NB4 (cell line): ENCODE measurements at regions not wholly inside any gene's neighbourhood (a gene's known extent, or its start where the extent isn't known, plus 50 kb on each side); places are given as distances from the start of the nearest gene placed in this dataset.

Experiments
- DNase-seq: peaks from one replicate; pipeline ENCODE4 v3.0.0; 2010; ENCODE audit warnings: low read depth
- H3K4me3 ChIP-seq: one replicate; pipeline ENCODE4 v1.5.1; 2011; ENCODE audit warnings: mild to moderate bottlenecking, low read depth, low read length, moderate library complexity
- MYC ChIP-seq: IDR thresholded peaks from 2 replicates; pipeline ENCODE4 v1.6.1; 2011; ENCODE audit warnings: low read depth, low read length
- POLR2A ChIP-seq: IDR thresholded peaks from 2 replicates; pipeline ENCODE4 v1.6.1; 2011; ENCODE audit warnings: mild to moderate bottlenecking; ENCODE audit not compliant: insufficient read length; ENCODE audit errors: extremely low read depth
- TF ChIP-seq, protein P1 (sequence below): IDR thresholded peaks from one replicate; pipeline ENCODE4 v1.5.1; 2012; ENCODE audit warnings: low read depth, low read length
- TF ChIP-seq, protein P2 (sequence below): IDR thresholded peaks from 2 replicates; pipeline ENCODE4 v1.6.1; 2011; ENCODE audit warnings: low read depth, low read length

DNA sequence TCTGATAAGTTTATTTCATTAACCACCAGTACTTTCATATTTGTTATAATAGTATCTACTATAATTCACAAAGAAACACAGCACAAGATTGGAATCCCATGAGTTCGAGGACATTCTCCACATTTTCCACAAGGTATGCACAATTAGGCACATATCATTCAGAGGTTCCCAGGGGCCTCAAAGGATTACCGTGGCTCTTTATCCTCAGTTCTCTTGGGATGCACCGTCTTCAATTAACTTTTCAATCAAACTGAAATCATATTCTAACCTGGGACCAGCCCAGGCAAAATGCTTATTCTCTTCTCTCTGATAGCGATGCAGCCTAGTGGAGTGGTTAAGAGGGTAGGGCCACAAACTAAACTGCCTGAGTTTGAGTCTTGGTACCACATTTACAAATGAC, 242.6 kb upstream of the RASGEF1B start:
- no peak overlapping the region for H3K4me3 ChIP-seq
- DNase-seq = no peak
- no peak for TF ChIP-seq MYC

DNA sequence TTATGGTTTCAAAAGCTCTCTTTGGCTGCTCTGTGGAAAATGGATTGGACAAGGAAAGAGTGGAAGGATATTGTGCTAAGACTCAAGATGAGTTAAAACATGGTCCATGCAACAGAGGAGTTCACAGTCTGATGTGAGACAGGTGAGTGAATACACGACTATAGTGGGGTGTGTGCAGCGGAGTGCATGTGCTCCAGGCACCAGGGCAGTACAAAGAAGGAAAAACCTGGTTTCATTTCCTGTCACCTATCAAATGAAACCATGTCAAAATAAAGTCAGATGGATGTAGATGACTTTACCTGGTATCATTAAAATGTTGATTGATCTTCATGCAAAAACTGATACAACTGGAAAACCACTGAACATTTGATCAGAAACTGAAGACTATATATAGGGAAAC, 241.0 kb upstream of the RASGEF1B start:
- no peak overlapping the region for H3K4me3 ChIP-seq
- TF ChIP-seq MYC (no peak), POLR2A (no peak)
- TF ChIP-seq, protein P1, sequence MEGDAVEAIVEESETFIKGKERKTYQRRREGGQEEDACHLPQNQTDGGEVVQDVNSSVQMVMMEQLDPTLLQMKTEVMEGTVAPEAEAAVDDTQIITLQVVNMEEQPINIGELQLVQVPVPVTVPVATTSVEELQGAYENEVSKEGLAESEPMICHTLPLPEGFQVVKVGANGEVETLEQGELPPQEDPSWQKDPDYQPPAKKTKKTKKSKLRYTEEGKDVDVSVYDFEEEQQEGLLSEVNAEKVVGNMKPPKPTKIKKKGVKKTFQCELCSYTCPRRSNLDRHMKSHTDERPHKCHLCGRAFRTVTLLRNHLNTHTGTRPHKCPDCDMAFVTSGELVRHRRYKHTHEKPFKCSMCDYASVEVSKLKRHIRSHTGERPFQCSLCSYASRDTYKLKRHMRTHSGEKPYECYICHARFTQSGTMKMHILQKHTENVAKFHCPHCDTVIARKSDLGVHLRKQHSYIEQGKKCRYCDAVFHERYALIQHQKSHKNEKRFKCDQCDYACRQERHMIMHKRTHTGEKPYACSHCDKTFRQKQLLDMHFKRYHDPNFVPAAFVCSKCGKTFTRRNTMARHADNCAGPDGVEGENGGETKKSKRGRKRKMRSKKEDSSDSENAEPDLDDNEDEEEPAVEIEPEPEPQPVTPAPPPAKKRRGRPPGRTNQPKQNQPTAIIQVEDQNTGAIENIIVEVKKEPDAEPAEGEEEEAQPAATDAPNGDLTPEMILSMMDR = no peak
- no peak for DNase-seq

DNA sequence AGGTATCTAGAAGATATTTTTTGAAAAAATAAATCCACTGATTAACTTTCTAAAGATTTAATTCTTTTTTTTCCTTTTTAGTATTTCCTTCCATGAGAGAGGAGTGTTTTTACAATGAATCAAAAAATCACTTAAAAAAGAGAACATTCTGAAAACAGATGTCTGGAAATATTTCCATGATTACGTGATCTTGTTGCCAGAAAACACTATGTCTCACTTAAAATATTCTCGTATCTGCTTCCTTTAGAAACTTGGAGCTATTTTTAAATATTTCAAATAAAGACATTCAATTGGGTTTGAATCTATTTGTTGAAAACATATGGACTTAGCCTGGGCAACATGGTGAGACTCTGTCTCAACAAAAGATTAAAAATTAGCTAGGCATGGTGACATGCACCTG, 232.8 kb upstream of the RASGEF1B start:
- TF ChIP-seq, protein P2, sequence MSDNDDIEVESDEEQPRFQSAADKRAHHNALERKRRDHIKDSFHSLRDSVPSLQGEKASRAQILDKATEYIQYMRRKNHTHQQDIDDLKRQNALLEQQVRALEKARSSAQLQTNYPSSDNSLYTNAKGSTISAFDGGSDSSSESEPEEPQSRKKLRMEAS = no peak
- TF ChIP-seq, protein P1 = no peak
- TF ChIP-seq MYC = no peak
- TF ChIP-seq POLR2A = no peak
- H3K4me3 ChIP-seq = no peak overlapping the region
- DNase-seq = no peak

DNA sequence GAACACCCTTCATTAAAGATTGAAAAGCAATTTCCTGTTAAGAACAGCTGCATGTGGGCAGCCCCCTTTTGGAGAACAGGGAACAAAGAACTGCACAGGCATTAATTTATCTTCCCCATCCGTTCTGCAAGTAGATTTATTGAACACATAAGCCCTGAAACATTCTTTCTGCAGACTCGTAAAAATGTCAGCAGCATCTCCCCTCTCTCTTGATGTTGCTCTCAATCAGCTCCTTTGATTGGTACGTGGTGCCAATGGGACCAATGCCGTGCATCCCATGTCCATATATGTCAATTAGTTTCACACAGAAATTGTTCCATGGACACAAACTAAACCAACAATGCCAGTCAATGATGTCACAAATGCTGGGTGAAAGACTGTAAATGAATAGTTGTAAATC, 228.5 kb upstream of the RASGEF1B start:
- no peak for DNase-seq
- TF ChIP-seq, protein P1 = no peak
- TF ChIP-seq MYC (no peak), POLR2A (no peak)
- TF ChIP-seq, protein P2 = no peak
- H3K4me3 ChIP-seq = no peak overlapping the region

DNA sequence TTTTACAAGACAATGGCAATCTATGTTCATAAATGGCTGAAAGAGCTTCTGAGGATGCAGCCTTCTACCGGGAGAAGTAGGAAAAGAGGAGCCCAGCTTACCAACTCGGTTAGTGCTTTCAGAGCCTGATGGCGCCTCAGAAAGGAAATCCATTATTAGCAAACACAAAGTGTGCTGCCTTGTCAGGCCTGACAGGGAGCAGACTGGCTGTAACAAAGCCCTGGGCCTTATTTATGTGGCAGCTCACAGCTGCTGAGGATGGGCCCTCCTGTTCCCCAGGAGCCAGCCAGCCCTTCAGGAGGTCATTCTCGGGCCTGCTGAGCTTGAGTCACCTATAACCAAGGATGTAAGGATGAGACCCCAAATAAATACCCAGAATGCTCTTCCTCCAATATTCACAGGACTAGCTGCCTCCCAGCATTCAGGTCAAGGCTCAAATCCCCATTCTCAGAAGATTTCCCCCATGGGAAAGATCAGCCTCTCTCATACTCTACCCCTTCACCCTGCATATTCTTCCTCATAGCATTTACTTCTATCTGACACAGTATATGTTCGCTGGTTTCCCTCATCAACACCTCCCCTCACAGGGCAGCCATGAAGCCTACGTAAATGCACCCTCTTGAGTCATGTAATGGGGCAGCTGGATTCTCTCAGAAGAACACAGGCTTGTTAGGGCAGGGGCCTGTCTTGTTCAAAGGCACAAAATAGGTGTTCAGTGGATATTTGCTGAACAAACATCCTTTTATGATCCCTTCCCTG, 227.0 kb upstream of the RASGEF1B start:
- H3K4me3 ChIP-seq = no peak overlapping the region
- TF ChIP-seq POLR2A = no peak
- TF ChIP-seq, protein P2 = no peak
- TF ChIP-seq, protein P1 = no peak
- TF ChIP-seq MYC = no peak
- DNase-seq = no peak

DNA sequence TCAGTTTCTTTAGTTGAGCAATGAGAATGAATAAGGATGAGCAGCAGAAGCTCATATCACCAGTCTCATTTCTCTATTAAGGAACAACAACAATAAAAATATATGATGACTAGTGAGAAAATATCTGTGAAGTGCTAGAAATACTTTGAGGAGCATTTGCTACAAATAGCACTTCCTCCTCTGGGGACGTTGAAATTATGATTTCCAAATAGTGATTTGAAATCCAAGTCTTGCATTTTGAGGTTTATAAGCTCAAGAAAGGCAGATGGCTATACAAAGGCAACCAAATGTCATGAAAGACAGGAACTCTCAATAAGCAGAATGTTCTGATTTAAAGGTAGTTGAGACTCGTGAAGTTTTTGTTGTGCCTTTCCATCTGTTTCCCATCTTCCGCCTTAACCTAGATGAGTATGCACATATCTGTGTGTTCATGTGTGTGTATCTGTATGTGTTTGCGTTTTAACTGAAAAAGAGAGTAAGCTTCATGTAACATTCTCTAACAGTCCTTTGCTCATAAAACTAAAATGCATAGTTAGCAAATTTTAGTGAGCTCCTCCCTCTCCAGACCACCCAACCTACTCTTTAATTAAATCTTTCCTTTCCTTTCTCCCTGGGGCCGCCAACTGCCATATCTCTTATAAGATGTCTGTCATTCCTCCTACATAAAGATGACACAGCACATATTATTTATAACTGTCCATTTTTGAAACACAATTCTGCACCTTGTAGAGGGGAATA, 222.6 kb upstream of the RASGEF1B start:
- no peak for DNase-seq
- H3K4me3 ChIP-seq = no peak overlapping the region
- no peak for TF ChIP-seq POLR2A
- TF ChIP-seq, protein P2 = no peak
- TF ChIP-seq, protein P1 = no peak
